ENCODE measurements at regions not wholly inside any gene's neighbourhood (a gene's known extent, or its start where the extent isn't known, plus 50 kb on each side); places are given as distances from the start of the nearest gene placed in this dataset.

- Histone ChIP-seq H3K56ac (replicated peaks; ENCODE audit: insufficient read length, low read depth, low read length) (no peak overlapping the region), H3K79me1 (ENCODE audit: low read depth, low read length) (no peaks in the 10 kb centered on the region), H3K27me3 (replicated peaks in 1 of 4; ENCODE audit: control insufficient read depth in 3 of 4, extremely low read depth in 1 of 4, insufficient read depth in 3 of 4, low read length in 3 of 4) (no peaks in the 10 kb centered on the region), H2BK12ac (ENCODE audit: low read depth, low read length) (no peak overlapping the region), H4K5ac (ENCODE audit: insufficient read length, low read depth, low read length) (no peak overlapping the region), H3K4me2 (ENCODE audit: insufficient read depth in 1 of 2, low read depth in 2 of 2, low read length in 2 of 2) (no peak overlapping the region), H3K36me3 (ENCODE audit: control insufficient read depth in 2 of 4, insufficient read depth in 4 of 4, low read length in 3 of 4) (no peaks in the 10 kb centered on the region), H3K9ac (replicated peaks in 1 of 4; ENCODE audit: extremely low read depth in 1 of 4, low read depth in 3 of 4, low read length in 3 of 4) (no peak overlapping the region), H4K8ac (ENCODE audit: extremely low read depth, insufficient read depth, low read length) (no peak overlapping the region), H3K18ac (ENCODE audit: extremely low read depth, low read length) (no peak overlapping the region), H3K4ac (replicated peaks; ENCODE audit: insufficient read length, low read depth, low read length) (no peak overlapping the region), H3K23ac (ENCODE audit: insufficient read length) (no peak overlapping the region), H2AFZ (ENCODE audit: low read length) (no peak overlapping the region), H2BK20ac (ENCODE audit: low read length) (no peak overlapping the region), H3K9me3 (ENCODE audit: insufficient read depth in 2 of 2, low read depth in 1 of 2, low read length in 1 of 2) (peaks cover 6 to 12% of the 10 kb centered on the region in 2 experiments; a peak in 3 of 4 replicates), H4K20me1 (replicated peaks in 1 of 2; ENCODE audit: control insufficient read depth in 1 of 2, insufficient read depth in 2 of 2, low read length in 2 of 2) (no peaks in the 10 kb centered on the region), H3K23me2 (ENCODE audit: low read depth, low read length) (no peaks in the 10 kb centered on the region), H3K4me1 (replicated peaks in 1 of 4; ENCODE audit: control insufficient read depth in 3 of 4, insufficient read depth in 4 of 4, low read length in 3 of 4) (no peaks in the 10 kb centered on the region), H2AK5ac (ENCODE audit: low read depth, low read length) (no peak overlapping the region), H3K79me2 (ENCODE audit: control insufficient read depth in 1 of 2, insufficient read depth in 2 of 2, low read length in 2 of 2) (no peaks in the 10 kb centered on the region), H2BK120ac (replicated peaks; ENCODE audit: low read depth, low read length) (no peak overlapping the region), H3K14ac (ENCODE audit: insufficient read length) (no peak overlapping the region), H2BK15ac (ENCODE audit: low read length) (no peak overlapping the region), H3K4me3 (ENCODE audit: extremely low read depth in 1 of 4, insufficient read depth in 2 of 4, low read depth in 3 of 4, low read length in 4 of 4) (no peak overlapping the region), H3K27ac (ENCODE audit: low read depth, low read length) (no peak overlapping the region), H2BK5ac (ENCODE audit: low read depth, low read length) (no peak overlapping the region), H4K91ac (replicated peaks; ENCODE audit: insufficient read length, low read length) (no peak overlapping the region)
- TF ChIP-seq, protein P1, sequence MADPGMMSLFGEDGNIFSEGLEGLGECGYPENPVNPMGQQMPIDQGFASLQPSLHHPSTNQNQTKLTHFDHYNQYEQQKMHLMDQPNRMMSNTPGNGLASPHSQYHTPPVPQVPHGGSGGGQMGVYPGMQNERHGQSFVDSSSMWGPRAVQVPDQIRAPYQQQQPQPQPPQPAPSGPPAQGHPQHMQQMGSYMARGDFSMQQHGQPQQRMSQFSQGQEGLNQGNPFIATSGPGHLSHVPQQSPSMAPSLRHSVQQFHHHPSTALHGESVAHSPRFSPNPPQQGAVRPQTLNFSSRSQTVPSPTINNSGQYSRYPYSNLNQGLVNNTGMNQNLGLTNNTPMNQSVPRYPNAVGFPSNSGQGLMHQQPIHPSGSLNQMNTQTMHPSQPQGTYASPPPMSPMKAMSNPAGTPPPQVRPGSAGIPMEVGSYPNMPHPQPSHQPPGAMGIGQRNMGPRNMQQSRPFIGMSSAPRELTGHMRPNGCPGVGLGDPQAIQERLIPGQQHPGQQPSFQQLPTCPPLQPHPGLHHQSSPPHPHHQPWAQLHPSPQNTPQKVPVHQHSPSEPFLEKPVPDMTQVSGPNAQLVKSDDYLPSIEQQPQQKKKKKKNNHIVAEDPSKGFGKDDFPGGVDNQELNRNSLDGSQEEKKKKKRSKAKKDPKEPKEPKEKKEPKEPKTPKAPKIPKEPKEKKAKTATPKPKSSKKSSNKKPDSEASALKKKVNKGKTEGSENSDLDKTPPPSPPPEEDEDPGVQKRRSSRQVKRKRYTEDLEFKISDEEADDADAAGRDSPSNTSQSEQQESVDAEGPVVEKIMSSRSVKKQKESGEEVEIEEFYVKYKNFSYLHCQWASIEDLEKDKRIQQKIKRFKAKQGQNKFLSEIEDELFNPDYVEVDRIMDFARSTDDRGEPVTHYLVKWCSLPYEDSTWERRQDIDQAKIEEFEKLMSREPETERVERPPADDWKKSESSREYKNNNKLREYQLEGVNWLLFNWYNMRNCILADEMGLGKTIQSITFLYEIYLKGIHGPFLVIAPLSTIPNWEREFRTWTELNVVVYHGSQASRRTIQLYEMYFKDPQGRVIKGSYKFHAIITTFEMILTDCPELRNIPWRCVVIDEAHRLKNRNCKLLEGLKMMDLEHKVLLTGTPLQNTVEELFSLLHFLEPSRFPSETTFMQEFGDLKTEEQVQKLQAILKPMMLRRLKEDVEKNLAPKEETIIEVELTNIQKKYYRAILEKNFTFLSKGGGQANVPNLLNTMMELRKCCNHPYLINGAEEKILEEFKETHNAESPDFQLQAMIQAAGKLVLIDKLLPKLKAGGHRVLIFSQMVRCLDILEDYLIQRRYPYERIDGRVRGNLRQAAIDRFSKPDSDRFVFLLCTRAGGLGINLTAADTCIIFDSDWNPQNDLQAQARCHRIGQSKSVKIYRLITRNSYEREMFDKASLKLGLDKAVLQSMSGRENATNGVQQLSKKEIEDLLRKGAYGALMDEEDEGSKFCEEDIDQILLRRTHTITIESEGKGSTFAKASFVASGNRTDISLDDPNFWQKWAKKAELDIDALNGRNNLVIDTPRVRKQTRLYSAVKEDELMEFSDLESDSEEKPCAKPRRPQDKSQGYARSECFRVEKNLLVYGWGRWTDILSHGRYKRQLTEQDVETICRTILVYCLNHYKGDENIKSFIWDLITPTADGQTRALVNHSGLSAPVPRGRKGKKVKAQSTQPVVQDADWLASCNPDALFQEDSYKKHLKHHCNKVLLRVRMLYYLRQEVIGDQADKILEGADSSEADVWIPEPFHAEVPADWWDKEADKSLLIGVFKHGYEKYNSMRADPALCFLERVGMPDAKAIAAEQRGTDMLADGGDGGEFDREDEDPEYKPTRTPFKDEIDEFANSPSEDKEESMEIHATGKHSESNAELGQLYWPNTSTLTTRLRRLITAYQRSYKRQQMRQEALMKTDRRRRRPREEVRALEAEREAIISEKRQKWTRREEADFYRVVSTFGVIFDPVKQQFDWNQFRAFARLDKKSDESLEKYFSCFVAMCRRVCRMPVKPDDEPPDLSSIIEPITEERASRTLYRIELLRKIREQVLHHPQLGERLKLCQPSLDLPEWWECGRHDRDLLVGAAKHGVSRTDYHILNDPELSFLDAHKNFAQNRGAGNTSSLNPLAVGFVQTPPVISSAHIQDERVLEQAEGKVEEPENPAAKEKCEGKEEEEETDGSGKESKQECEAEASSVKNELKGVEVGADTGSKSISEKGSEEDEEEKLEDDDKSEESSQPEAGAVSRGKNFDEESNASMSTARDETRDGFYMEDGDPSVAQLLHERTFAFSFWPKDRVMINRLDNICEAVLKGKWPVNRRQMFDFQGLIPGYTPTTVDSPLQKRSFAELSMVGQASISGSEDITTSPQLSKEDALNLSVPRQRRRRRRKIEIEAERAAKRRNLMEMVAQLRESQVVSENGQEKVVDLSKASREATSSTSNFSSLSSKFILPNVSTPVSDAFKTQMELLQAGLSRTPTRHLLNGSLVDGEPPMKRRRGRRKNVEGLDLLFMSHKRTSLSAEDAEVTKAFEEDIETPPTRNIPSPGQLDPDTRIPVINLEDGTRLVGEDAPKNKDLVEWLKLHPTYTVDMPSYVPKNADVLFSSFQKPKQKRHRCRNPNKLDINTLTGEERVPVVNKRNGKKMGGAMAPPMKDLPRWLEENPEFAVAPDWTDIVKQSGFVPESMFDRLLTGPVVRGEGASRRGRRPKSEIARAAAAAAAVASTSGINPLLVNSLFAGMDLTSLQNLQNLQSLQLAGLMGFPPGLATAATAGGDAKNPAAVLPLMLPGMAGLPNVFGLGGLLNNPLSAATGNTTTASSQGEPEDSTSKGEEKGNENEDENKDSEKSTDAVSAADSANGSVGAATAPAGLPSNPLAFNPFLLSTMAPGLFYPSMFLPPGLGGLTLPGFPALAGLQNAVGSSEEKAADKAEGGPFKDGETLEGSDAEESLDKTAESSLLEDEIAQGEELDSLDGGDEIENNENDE (IDR thresholded peaks at IDR 0.05; ENCODE audit: insufficient replicate concordance, low read length), result no peak
- DNase-seq (ENCODE audit: low read depth in 1 of 2, low spot score in 2 of 2) (no peak), FAIRE-seq (no peak)
- ChIA-PET CTCF (ENCODE audit: partially characterized antibody) (no interaction called here), POLR2A (ENCODE audit: partially characterized antibody) (no interaction called here)
Measured at GRCh38 chr3:118151164-118151563, 883.5 kb downstream of the IGSF11 start.
